ENCODE measurements at regions not wholly inside any gene's neighbourhood (a gene's known extent, or its start where the extent isn't known, plus 50 kb on each side); places are given as distances from the start of the nearest gene placed in this dataset.
A peak's percentile ranks its signal among the peaks of the same experiment; 100 is the strongest.

- TF ChIP-seq MAX (IDR thresholded peaks at IDR 0.05; ENCODE audit: low read depth, low read length) (no peak), MYC (IDR thresholded peaks at IDR 0.05; ENCODE audit: low read depth, low read length) (no peak), POLR2A (IDR thresholded peaks at IDR 0.05; ENCODE audit: extremely low read depth, insufficient read length) (no peak), CTCF (IDR thresholded peaks at IDR 0.05; ENCODE audit: low read depth, low read length) (no peak)
- no peak for DNase-seq (ENCODE audit: low read depth)
- H3K4me3 ChIP-seq (ENCODE audit: low read depth, low read length), result no peak overlapping the region
Observed at GRCh38 chr3:174336784-174337183, 522.4 kb upstream of the NAALADL2 start.

- no peak overlapping the region for H3K4me3 ChIP-seq (ENCODE audit: low read depth, low read length)
- TF ChIP-seq MYC (IDR thresholded peaks at IDR 0.05; ENCODE audit: low read depth, low read length) (no peak), MAX (IDR thresholded peaks at IDR 0.05; ENCODE audit: low read depth, low read length) (no peak), CTCF (IDR thresholded peaks at IDR 0.05; ENCODE audit: low read depth, low read length) (no peak), POLR2A (IDR thresholded peaks at IDR 0.05; ENCODE audit: extremely low read depth, insufficient read length) (no peak)
- DNase-seq (ENCODE audit: low read depth), result peak; percentile 9
Observed at GRCh38 chr3:174337227-174337626, 521.9 kb upstream of the NAALADL2 start.

- no peak for DNase-seq (ENCODE audit: low read depth)
- no peak overlapping the region for H3K4me3 ChIP-seq (ENCODE audit: low read depth, low read length)
- TF ChIP-seq POLR2A (IDR thresholded peaks at IDR 0.05; ENCODE audit: extremely low read depth, insufficient read length) (no peak), MYC (IDR thresholded peaks at IDR 0.05; ENCODE audit: low read depth, low read length) (no peak), CTCF (IDR thresholded peaks at IDR 0.05; ENCODE audit: low read depth, low read length) (no peak), MAX (IDR thresholded peaks at IDR 0.05; ENCODE audit: low read depth, low read length) (no peak)
Observed at GRCh38 chr3:174340624-174341587, 518.2 kb upstream of the NAALADL2 start.

GRCh38 chr3:174342171-174342570, 517.0 kb upstream of the NAALADL2 start:
- no peak for DNase-seq (ENCODE audit: low read depth)

GRCh38 chr3:174342941-174343501, 516.1 kb upstream of the NAALADL2 start:
- no peak overlapping the region for H3K4me3 ChIP-seq (ENCODE audit: low read depth, low read length)
- no peak for TF ChIP-seq CTCF (IDR thresholded peaks at IDR 0.05; ENCODE audit: low read depth, low read length)
- no peak for TF ChIP-seq MYC (IDR thresholded peaks at IDR 0.05; ENCODE audit: low read depth, low read length)
- TF ChIP-seq MAX (IDR thresholded peaks at IDR 0.05; ENCODE audit: low read depth, low read length), result no peak
- no peak for TF ChIP-seq POLR2A (IDR thresholded peaks at IDR 0.05; ENCODE audit: extremely low read depth, insufficient read length)
- no peak for DNase-seq (ENCODE audit: low read depth)

More at GRCh38 chr3:174342171-174342570, 517.0 kb upstream of the NAALADL2 start:
- TF ChIP-seq CTCF (IDR thresholded peaks at IDR 0.05; ENCODE audit: low read depth, low read length) (no peak), MYC (IDR thresholded peaks at IDR 0.05; ENCODE audit: low read depth, low read length) (no peak), MAX (IDR thresholded peaks at IDR 0.05; ENCODE audit: low read depth, low read length) (no peak), POLR2A (IDR thresholded peaks at IDR 0.05; ENCODE audit: extremely low read depth, insufficient read length) (no peak)
- no peak overlapping the region for H3K4me3 ChIP-seq (ENCODE audit: low read depth, low read length)

Data from NB4 (cell line).